HS-27A (cell line): ENCODE measurements at regions not wholly inside any gene's neighbourhood (a gene's known extent, or its start where the extent isn't known, plus 50 kb on each side); places are given as distances from the start of the nearest gene placed in this dataset.
"Not testable (repeated sequence)": the region's sequence is repeated elsewhere in the genome, so short reads cannot be mapped to it uniquely, and the experiment has no call there.

Experiments
- DNase-seq: peaks from one replicate; pipeline ENCODE4 v3.0.0-alpha.2; 2012; ENCODE audit warnings: low read depth, missing footprints

- DNase-seq, result no peak
Observed at GRCh38 chr3:166818464-166818863, 561.6 kb downstream of the ZBBX start.

GRCh38 chr3:166817269-166817668 is 562.8 kb downstream of the ZBBX start:
- DNase-seq, result not testable (repeated sequence)

- peak; percentile 9 for DNase-seq
Observed at GRCh38 chr3:166810741-166811445, 569.2 kb downstream of the ZBBX start.

GRCh38 chr3:166809520-166809919 is 570.6 kb downstream of the ZBBX start:
- DNase-seq, result no peak

- no peak for DNase-seq
Observed at GRCh38 chr3:166788936-166789335, 591.2 kb downstream of the ZBBX start.

- DNase-seq, result no peak
Observed at GRCh38 chr3:166785876-166786275, 594.2 kb downstream of the ZBBX start.

- DNase-seq, result no peak
Observed at GRCh38 chr3:166783206-166783605, 596.9 kb downstream of the ZBBX start.

- DNase-seq, result no peak
Observed at GRCh38 chr3:166764698-166765318, 615.3 kb downstream of the ZBBX start.

GRCh38 chr3:166759736-166760513 is 620.2 kb downstream of the ZBBX start:
- DNase-seq, result no peak

GRCh38 chr3:166752214-166752613 is 627.9 kb downstream of the ZBBX start:
- DNase-seq, result no peak

- no peak for DNase-seq
Observed at GRCh38 chr3:166743481-166744134, 636.5 kb downstream of the ZBBX start.

- DNase-seq, result no peak
Observed at GRCh38 chr3:166734734-166735133, 645.4 kb downstream of the ZBBX start.

- DNase-seq, result no peak
Observed at GRCh38 chr3:166731701-166732100, 648.4 kb downstream of the ZBBX start.

GRCh38 chr3:166721466-166721865 is 658.6 kb downstream of the ZBBX start:
- no peak for DNase-seq

GRCh38 chr3:166714206-166714605 is 665.9 kb downstream of the ZBBX start:
- DNase-seq, result no peak

GRCh38 chr3:166713787-166714186 is 666.3 kb downstream of the ZBBX start:
- DNase-seq, result no peak

GRCh38 chr3:166706094-166706493 is 674.0 kb downstream of the ZBBX start:
- no peak for DNase-seq

- DNase-seq, result no peak
Observed at GRCh38 chr3:166697495-166697894, 682.6 kb downstream of the ZBBX start.

GRCh38 chr3:166696103-166696502 is 684.0 kb downstream of the ZBBX start:
- DNase-seq, result no peak

- no peak for DNase-seq
Observed at GRCh38 chr3:166688665-166689064, 691.4 kb downstream of the ZBBX start.

- DNase-seq, result no peak
Observed at GRCh38 chr3:166685246-166685645, 694.9 kb downstream of the ZBBX start.

- not testable (repeated sequence) for DNase-seq
Observed at GRCh38 chr3:166684077-166684476, 696.0 kb downstream of the ZBBX start.

- DNase-seq, result no peak
Observed at GRCh38 chr3:166669781-166670180, 710.3 kb downstream of the ZBBX start.
